Spleen (tissue), 11 donors: ENCODE measurements at regions not wholly inside any gene's neighbourhood (a gene's known extent, or its start where the extent isn't known, plus 50 kb on each side); places are given as distances from the start of the nearest gene placed in this dataset.

ENCODE experiments used
- DNase-seq: peaks from one replicate; pipeline ENCODE4 v3.0.0-alpha.2; 2020
- H3K27ac ChIP-seq, 8 donors: fragments of 200-600 bp; sonication (generic) in 7 of 8; 1 replicate in 4 of 8; 2 replicates in 4 of 8; pipeline versions ENCODE4 v1.5.0 to v1.8.0; 2016 to 2021; ENCODE audit warnings: inconsistent platforms in 4 of 8, mild to moderate bottlenecking in 4 of 8, moderate library complexity in 1 of 8
- H3K27me3 ChIP-seq, 7 donors: fragments of 200-600 bp; sonication (generic) in 6 of 7; replicated peaks in 1 of 7; 1 replicate in 4 of 7; 2 replicates in 3 of 7; pipeline versions ENCODE4 v1.5.0 to v1.8.0; 2016 to 2021; ENCODE audit warnings: inconsistent platforms in 3 of 7, mild to moderate bottlenecking in 1 of 7
- H3K36me3 ChIP-seq, 6 donors: fragments of 200-600 bp; sonication (generic) in 5 of 6; 1 replicate in 4 of 6; 2 replicates in 2 of 6; pipeline versions ENCODE4 v1.5.0 to v1.8.0; 2016 to 2021; ENCODE audit warnings: inconsistent platforms in 2 of 6
- H3K4me1 ChIP-seq, 6 donors: fragments of 200-600 bp; sonication (generic) in 5 of 6; 1 replicate in 3 of 6; 2 replicates in 3 of 6; pipeline versions ENCODE4 v1.5.0 to v1.8.0; 2016 to 2021; ENCODE audit warnings: inconsistent platforms in 3 of 6
- H3K4me3 ChIP-seq, 8 donors: fragments of 200-600 bp; sonication (generic) in 7 of 8; 1 replicate in 4 of 8; 2 replicates in 4 of 8; pipeline versions ENCODE4 v1.5.0 to v1.8.0; 2016 to 2021; ENCODE audit warnings: inconsistent platforms in 4 of 8, mild to moderate bottlenecking in 4 of 8, moderate library complexity in 2 of 8
- H3K9me3 ChIP-seq, 8 donors: fragments of 200-600 bp; sonication (generic) in 7 of 8; 1 replicate in 4 of 8; 2 replicates in 4 of 8; pipeline versions ENCODE4 v1.5.0 to v1.8.0; 2016 to 2021; ENCODE audit warnings: inconsistent platforms in 4 of 8
- CTCF ChIP-seq, 11 experiments: fragments of 200-600 bp in 7 of 11; fragments of 450-650 bp in 4 of 11; sonication (generic) in 4 of 11; IDR thresholded peaks in 8 of 11; conservative IDR thresholded peaks in 3 of 11; 1 replicate in 7 of 11; 2 replicates in 4 of 11; pipeline versions ENCODE4 v1.4.0 to v1.8.0; 2016 to 2021; ENCODE audit warnings: antibody characterized with exemption in 11 of 11, inconsistent platforms in 4 of 11, mild to moderate bottlenecking in 1 of 11
- POLR2A ChIP-seq, 3 donors: fragments of 450-650 bp; IDR thresholded peaks; one replicate each; pipeline ENCODE4 v1.5.1; 2017; ENCODE audit warnings: antibody characterized with exemption in 3 of 3, mild to moderate bottlenecking in 1 of 3
- POLR2AphosphoS5 ChIP-seq, 3 donors: sonication (generic); formaldehyde crosslinking; IDR thresholded peaks; one replicate each; pipeline ENCODE4 v1.5.1; 2017; ENCODE audit warnings: antibody characterized with exemption in 3 of 3
- WGBS, 5 donors: extraction: QIAGEN DNeasy Blood & Tissue Kit in 3 of 5; methylation state at CpG; one replicate each; pipeline versions ENCODE4 v1.1.5 to v1.1.7; 2013 to 2018; 5-methylcytosine and 5-hydroxymethylcytosine counted together
- intact Hi-C: fragments of 100-400 bp; cut with DNase I; formaldehyde crosslinking; loops from one replicate; pipeline ENCODE4 v1.15.0; 2023; ENCODE audit warnings: low total_unique reads
- donor health status: healthy with polysubstance abuse.
- donor health status: DM: no; HTN: no; CAD: no; lungs with moderate emphysema.
- donor health status: DM: no; HTN: no; CAD: no.
- donor health status: Bipolar disorder and iron deficiency.
- donor health status: healthy.
- donor health status: DM: no; HTN: no; CAD: no.
- donor health status: DM: yes; HTN: yes; CAD: no.

- TF ChIP-seq POLR2AphosphoS5 (IDR thresholded peaks at IDR 0.05) (no peak), CTCF (IDR thresholded peaks at IDR 0.05 in 8 of 11, conservative IDR thresholded peaks at IDR 0.05 in 3 of 11) (no peak), POLR2A (IDR thresholded peaks at IDR 0.05) (no peak)
- Histone ChIP-seq H3K27me3 (no peaks in the 10 kb centered on the region), H3K4me1 (no peaks in the 10 kb centered on the region), H3K4me3 (no peak overlapping the region), H3K27ac (no peak overlapping the region), H3K9me3 (no peaks in the 10 kb centered on the region), H3K36me3 (no peaks in the 10 kb centered on the region)
- intact Hi-C loops, result no loop called here
- no peak for DNase-seq
- 82 to 92% (median 85%) methylated on average over 2 of the region's 2 CpGs for WGBS, 5 donors
These were observed 109.2 kb upstream of the MAP2 start for GRCh38 chr2:209314653-209315052.

- Histone ChIP-seq H3K27ac (no peak overlapping the region), H3K4me1 (no peaks in the 10 kb centered on the region), H3K4me3 (no peak overlapping the region), H3K36me3 (no peaks in the 10 kb centered on the region), H3K9me3 (no peaks in the 10 kb centered on the region), H3K27me3 (no peaks in the 10 kb centered on the region)
- TF ChIP-seq POLR2A (IDR thresholded peaks at IDR 0.05), result no peak
- no peak for TF ChIP-seq CTCF (IDR thresholded peaks at IDR 0.05 in 8 of 11, conservative IDR thresholded peaks at IDR 0.05 in 3 of 11)
- TF ChIP-seq POLR2AphosphoS5 (IDR thresholded peaks at IDR 0.05), result no peak
- intact Hi-C loops, result no loop called here
- 54 to 67% (median 61%) methylated on average over 2 of the region's 2 CpGs for WGBS, 5 donors
- no peak for DNase-seq
These were observed 107.7 kb upstream of the MAP2 start for GRCh38 chr2:209316141-209316540.

- TF ChIP-seq POLR2AphosphoS5 (IDR thresholded peaks at IDR 0.05), result no peak
- Histone ChIP-seq H3K36me3 (no peaks in the 10 kb centered on the region), H3K27ac (no peak overlapping the region), H3K4me1 (no peaks in the 10 kb centered on the region), H3K27me3 (no peaks in the 10 kb centered on the region), H3K9me3 (no peaks in the 10 kb centered on the region), H3K4me3 (no peak overlapping the region)
- 58 to 84% (median 83%) methylated on average over 3 of the region's 3 CpGs for WGBS, 5 donors
- no peak for DNase-seq
- intact Hi-C loops, result no loop called here
These were observed 102.8 kb upstream of the MAP2 start for GRCh38 chr2:209321076-209321475.

GRCh38 chr2:209321581-209321980 lies 102.3 kb upstream of the MAP2 start:
- no peak overlapping the region for H3K4me3 ChIP-seq
- TF ChIP-seq POLR2A (IDR thresholded peaks at IDR 0.05), result no peak
- TF ChIP-seq CTCF (IDR thresholded peaks at IDR 0.05 in 8 of 11, conservative IDR thresholded peaks at IDR 0.05 in 3 of 11), result no peak
- no peak for TF ChIP-seq POLR2AphosphoS5 (IDR thresholded peaks at IDR 0.05)
- no peak overlapping the region for H3K27ac ChIP-seq
- H3K27me3 ChIP-seq, result peaks cover 0 to under 1% (median 0%) of the 10 kb centered on the region in 7 donors
- no peaks in the 10 kb centered on the region for H3K36me3 ChIP-seq
- 89 to 98% (median 91%) methylated on average over 3 of the region's 3 CpGs for WGBS, 5 donors
- DNase-seq, result no peak
- H3K4me1 ChIP-seq, result no peaks in the 10 kb centered on the region
- no peaks in the 10 kb centered on the region for H3K9me3 ChIP-seq
- intact Hi-C loops, result no loop called here

- H3K4me1 ChIP-seq, result no peaks in the 10 kb centered on the region
- DNase-seq, result no peak
- TF ChIP-seq POLR2AphosphoS5 (IDR thresholded peaks at IDR 0.05), result no peak
- TF ChIP-seq POLR2A (IDR thresholded peaks at IDR 0.05), result no peak
- TF ChIP-seq CTCF (IDR thresholded peaks at IDR 0.05 in 8 of 11, conservative IDR thresholded peaks at IDR 0.05 in 3 of 11), result no peak
- H3K9me3 ChIP-seq, result no peaks in the 10 kb centered on the region
- intact Hi-C loops, result no loop called here
- H3K27me3 ChIP-seq, result peaks cover 0 to 6% (median 0%) of the 10 kb centered on the region in 7 donors
- no peak overlapping the region for H3K4me3 ChIP-seq
- WGBS, 5 donors, result 55 to 73% (median 59%) methylated on average over 1 of the region's 1 CpG
- H3K36me3 ChIP-seq, result no peaks in the 10 kb centered on the region
- no peak overlapping the region for H3K27ac ChIP-seq
These were observed 101.8 kb upstream of the MAP2 start for GRCh38 chr2:209322041-209322440.
